ENCODE measurements at regions not wholly inside any gene's neighbourhood (a gene's known extent, or its start where the extent isn't known, plus 50 kb on each side); places are given as distances from the start of the nearest gene placed in this dataset.

DNA sequence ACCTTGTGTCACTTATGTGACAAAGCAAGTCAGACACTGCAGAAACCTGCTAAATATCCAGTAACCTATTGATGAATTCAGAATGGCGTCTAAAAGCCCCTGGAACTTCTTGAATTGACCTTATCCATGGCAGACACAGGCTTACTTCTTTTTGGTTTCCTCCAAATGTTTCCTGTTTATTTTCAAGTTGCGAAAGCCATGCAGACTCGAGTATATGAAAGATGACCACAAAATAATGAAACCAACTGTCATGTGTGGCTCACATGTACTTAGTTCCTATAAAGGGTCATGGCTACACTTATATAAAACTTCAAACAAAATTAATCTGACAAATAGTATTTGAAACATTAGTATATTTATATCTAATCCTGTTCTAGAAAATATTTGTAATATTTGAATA lies 113.1 kb upstream of the FNDC3A start:
- Histone ChIP-seq H3K18ac (ENCODE audit: extremely low read depth, low read length) (no peak overlapping the region), H3K9ac (replicated peaks in 1 of 4; ENCODE audit: extremely low read depth in 1 of 4, low read depth in 3 of 4, low read length in 3 of 4) (no peak overlapping the region), H3K56ac (replicated peaks; ENCODE audit: insufficient read length, low read depth, low read length) (no peak overlapping the region), H3K23ac (ENCODE audit: insufficient read length) (no peak overlapping the region), H3K4ac (replicated peaks; ENCODE audit: insufficient read length, low read depth, low read length) (no peak overlapping the region), H3K23me2 (ENCODE audit: low read depth, low read length) (no peaks in the 10 kb centered on the region), H2AK5ac (ENCODE audit: low read depth, low read length) (no peak overlapping the region), H2BK12ac (ENCODE audit: low read depth, low read length) (no peak overlapping the region), H3K27me3 (replicated peaks in 1 of 4; ENCODE audit: control insufficient read depth in 3 of 4, extremely low read depth in 1 of 4, insufficient read depth in 3 of 4, low read length in 3 of 4) (no peaks in the 10 kb centered on the region), H3K36me3 (ENCODE audit: control insufficient read depth in 2 of 4, insufficient read depth in 4 of 4, low read length in 3 of 4) (no peaks in the 10 kb centered on the region), H4K5ac (ENCODE audit: insufficient read length, low read depth, low read length) (no peak overlapping the region), H3K79me1 (ENCODE audit: low read depth, low read length) (no peaks in the 10 kb centered on the region), H4K91ac (replicated peaks; ENCODE audit: insufficient read length, low read length) (no peak overlapping the region), H2BK15ac (ENCODE audit: low read length) (no peak overlapping the region), H3K4me2 (ENCODE audit: insufficient read depth in 1 of 2, low read depth in 2 of 2, low read length in 2 of 2) (no peak overlapping the region), H3K4me1 (replicated peaks in 1 of 4; ENCODE audit: control insufficient read depth in 3 of 4, insufficient read depth in 4 of 4, low read length in 3 of 4) (peaks cover 0 to 6% (median 3%) of the 10 kb centered on the region in 4 experiments; a peak in 3 of 7 replicates), H3K4me3 (ENCODE audit: extremely low read depth in 1 of 4, insufficient read depth in 2 of 4, low read depth in 3 of 4, low read length in 4 of 4) (no peak overlapping the region), H2BK20ac (ENCODE audit: low read length) (no peak overlapping the region), H3K9me3 (ENCODE audit: insufficient read depth in 2 of 2, low read depth in 1 of 2, low read length in 1 of 2) (no peaks in the 10 kb centered on the region), H3K27ac (ENCODE audit: low read depth, low read length) (no peak overlapping the region), H3K14ac (ENCODE audit: insufficient read length) (no peak overlapping the region), H4K20me1 (replicated peaks in 1 of 2; ENCODE audit: control insufficient read depth in 1 of 2, insufficient read depth in 2 of 2, low read length in 2 of 2) (no peaks in the 10 kb centered on the region), H3K79me2 (ENCODE audit: control insufficient read depth in 1 of 2, insufficient read depth in 2 of 2, low read length in 2 of 2) (no peaks in the 10 kb centered on the region), H2BK120ac (replicated peaks; ENCODE audit: low read depth, low read length) (no peak overlapping the region), H4K8ac (ENCODE audit: extremely low read depth, insufficient read depth, low read length) (no peak overlapping the region), H2BK5ac (ENCODE audit: low read depth, low read length) (no peak overlapping the region), H2AFZ (ENCODE audit: low read length) (no peak overlapping the region)
- no peak for DNase-seq (ENCODE audit: low read depth in 1 of 2, low spot score in 2 of 2)
- CTCF ChIA-PET (ENCODE audit: partially characterized antibody), result no interaction called here
- 91% methylated on average over 3 of the region's 3 CpGs; no CpG with 5 or more reads in 1 of the 2 experiments for whole genome bisulfite sequencing, 2 experiments (ENCODE audit: extremely low coverage in 1 of 2, insufficient coverage in 1 of 2, insufficient read length in 1 of 2, insufficient replicate concordance in 2 of 2, low coverage in 1 of 2, low lambda C conversion rate in 2 of 2, missing lambda C conversion rate in 1 of 2)
- POLR2A ChIA-PET (ENCODE audit: partially characterized antibody), result no interaction called here
- FAIRE-seq, result no peak
- no peak for TF ChIP-seq SP4 (IDR thresholded peaks at IDR 0.05; ENCODE audit: low read length)
- no peak for TF ChIP-seq MAFK (IDR thresholded peaks at IDR 0.05; ENCODE audit: low read depth, low read length)
- TF ChIP-seq SUZ12 (IDR thresholded peaks at IDR 0.05; ENCODE audit: low read length), result no peak
